Erythroblast (primary cell): ENCODE measurements at regions not wholly inside any gene's neighbourhood (a gene's known extent, or its start where the extent isn't known, plus 50 kb on each side); places are given as distances from the start of the nearest gene placed in this dataset.

Experiments
- GATA1 ChIP-seq: IDR thresholded peaks from 2 replicates; pipeline ENCODE4 v1.6.1; 2011; ENCODE audit warnings: low read depth, mild to moderate bottlenecking, control low read depth, low read length, moderate library complexity
- POLR2A ChIP-seq: IDR thresholded peaks from 2 replicates; pipeline ENCODE4 v1.6.1; 2011; ENCODE audit warnings: mild to moderate bottlenecking, low read length

DNA sequence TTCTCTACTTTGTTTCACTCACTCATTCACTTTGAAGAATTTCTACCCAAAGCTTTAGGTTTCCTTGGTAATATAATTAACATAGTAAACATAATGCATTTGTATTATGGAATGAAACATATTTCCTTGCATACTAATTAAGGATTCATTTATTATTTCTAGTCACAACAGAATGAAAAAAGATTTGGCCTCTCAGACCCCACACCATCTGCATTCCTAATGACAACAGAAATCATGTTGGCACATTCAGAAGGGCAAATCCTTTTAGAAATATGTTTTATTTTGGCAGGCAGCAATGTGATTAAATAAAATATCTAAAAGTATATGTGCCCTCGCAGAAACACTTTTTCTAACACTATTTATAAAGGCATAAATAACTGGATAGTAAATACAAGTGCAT lies 163.4 kb downstream of the HTR1B start:
- no peak for TF ChIP-seq POLR2A
- TF ChIP-seq GATA1, result no peak
